NCI-H82 treated with DMSO at 0.1 percent for 48 hours (cell line): ENCODE measurements at regions not wholly inside any gene's neighbourhood (a gene's known extent, or its start where the extent isn't known, plus 50 kb on each side); places are given as distances from the start of the nearest gene placed in this dataset.

Experiments
- DNase-seq: peaks from one replicate; lab custom pipeline; 2025; ENCODE audit not compliant: unreplicated experiment; lab: John Stamatoyannopoulos, UW

DNA sequence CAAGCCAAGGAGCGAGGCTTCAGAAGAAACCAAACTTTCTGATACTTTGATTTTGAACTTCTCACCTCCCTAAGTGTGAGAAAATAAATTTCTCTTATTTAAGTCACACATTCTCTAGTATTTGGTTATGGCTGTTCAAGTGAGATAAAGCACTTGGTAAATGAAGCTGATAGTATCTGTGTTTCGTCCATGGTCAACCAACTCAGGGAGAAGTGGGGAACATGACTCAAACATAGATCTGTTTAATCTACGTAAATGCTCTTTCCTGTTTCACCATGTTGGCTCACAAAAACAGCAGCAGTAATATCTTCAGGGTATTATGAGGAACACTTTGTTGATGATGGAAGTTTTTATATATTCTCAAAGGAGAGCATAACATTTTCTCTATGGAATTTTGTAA, 2167.2 kb upstream of the C9orf72 start:
- no peak for DNase-seq

DNA sequence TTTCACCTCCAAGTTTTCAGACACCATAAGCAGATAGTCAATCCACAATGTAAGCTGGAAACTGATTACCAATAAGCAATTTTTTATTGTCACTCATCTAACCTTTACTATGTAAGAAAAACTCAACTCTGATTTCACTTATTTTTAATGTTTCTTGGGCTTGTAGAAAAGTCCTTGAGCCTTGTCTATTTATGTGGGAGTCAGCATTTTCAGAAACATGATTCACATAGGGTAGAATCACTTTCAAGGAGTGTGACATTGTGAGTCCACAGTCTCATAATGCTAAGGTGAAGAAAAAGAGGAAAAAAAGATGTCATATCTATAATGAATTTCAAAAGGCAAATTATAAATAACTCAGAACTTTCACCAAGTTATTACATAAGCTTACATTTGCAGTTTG, 2167.9 kb upstream of the C9orf72 start:
- DNase-seq = no peak

DNA sequence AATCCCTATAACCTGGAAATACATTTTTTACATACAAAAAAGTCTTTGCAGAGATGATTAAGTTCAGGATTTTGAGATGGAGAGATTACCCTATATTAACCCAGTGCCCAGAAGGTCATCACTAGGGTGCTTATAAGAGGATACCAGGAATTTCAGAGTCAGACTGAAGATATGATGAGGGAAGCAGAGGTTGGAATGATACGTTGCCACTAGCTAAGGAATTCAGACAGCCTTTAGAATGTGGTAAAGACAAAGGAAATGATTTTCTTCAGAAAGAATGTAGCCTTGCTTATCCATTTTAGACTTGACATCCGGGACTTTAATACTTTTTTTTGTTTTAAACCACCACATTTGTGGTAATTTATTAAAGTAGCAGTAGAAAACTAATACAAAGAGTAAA, 2176.8 kb upstream of the C9orf72 start:
- no peak for DNase-seq

- DNase-seq = no peak
Observed at GRCh38 chr9:29751226-29751625, 2177.9 kb upstream of the C9orf72 start.

DNA sequence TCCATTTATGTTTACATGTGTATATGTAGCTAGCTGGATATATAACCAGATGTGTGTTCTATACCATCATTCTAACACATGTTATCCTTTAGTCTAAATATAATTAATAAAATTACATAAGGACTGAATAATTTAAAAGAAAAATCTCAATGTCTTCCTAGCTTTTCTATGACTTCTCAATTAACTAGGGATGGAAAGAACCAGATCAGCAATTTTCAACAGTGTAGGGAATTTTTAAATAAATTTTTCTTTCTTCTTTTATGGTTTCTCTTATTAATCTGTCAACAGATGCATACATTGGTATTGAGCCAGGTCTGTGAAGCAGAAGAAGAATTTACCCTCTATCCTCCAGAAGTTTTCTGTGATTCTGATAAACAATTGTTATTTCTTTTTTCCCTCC, 2180.4 kb upstream of the C9orf72 start:
- no peak for DNase-seq

DNA sequence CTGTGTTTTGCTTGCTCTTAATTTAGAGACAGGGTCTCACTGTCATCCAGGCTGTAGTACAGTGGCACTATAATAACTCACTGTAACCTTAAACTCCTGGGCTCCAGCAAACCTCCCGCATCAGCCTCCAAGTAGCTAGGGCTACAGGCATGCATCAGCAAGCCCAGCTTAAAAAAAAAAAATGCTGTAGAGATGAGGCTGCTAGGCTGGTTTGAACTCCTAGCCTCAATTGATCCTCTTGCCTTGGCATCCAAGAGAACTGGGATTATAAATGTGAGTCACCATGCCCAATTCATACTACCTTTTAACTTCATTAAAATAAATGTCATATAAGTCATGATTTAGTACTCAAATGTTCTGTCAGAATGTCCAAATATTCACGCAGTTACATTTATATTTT, 2195.7 kb upstream of the C9orf72 start:
- DNase-seq = no peak

- DNase-seq = no peak
Observed at GRCh38 chr9:29773676-29774075, 2200.4 kb upstream of the C9orf72 start.

GRCh38 chr9:29775491-29775890, 2202.2 kb upstream of the C9orf72 start:
- no peak for DNase-seq

DNA sequence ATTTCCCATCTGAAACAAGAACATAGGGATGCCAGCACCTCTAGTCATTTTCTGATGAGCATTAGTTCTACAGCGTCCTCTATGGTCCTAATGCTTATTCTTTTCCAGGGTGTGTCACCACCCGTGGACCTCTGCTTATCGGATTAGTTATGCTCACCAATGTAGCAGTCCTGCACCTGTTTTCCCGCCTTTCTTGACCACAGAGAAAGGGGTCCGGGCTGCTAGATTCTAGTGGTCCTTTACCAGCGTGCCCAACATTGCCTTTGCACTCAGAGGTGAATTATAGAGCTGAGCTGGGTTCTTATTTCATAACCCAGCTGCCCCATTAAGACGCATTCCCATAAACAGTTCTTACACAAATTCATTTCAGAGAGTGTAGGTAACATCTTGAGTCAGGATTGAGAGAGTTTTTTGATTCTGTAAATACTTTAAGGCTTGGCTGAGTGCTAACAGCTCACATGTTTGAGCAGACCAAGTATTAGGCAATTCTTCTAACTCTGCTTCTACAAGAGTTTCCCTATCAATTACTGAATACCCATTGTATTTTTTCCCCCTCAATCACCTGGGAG, 2205.1 kb upstream of the C9orf72 start:
- DNase-seq = no peak

GRCh38 chr9:29793970-29794369, 2220.7 kb upstream of the C9orf72 start:
- DNase-seq = no peak

- no peak for DNase-seq
Observed at GRCh38 chr9:29796291-29796952, 2223.1 kb upstream of the C9orf72 start.

- no peak for DNase-seq
Observed at GRCh38 chr9:29798599-29798998, 2225.3 kb upstream of the C9orf72 start.

DNA sequence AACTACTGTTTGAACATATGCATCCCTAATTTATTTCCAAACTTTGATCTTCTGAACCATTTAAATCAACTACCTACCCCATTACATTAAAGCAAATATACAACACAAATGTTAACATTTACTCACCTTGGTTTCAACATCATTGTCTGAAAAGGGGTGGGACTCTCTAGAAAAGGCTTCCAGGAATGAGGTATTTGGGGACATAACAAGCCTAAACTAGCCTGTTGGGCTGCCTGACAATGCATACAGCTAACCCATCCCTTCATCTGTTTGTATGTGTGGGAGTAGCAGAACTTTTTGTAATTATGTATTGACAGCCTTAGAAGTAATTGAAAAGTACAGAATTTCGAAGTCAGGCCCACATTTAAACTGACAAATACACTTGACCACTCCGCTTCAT, 2225.9 kb upstream of the C9orf72 start:
- no peak for DNase-seq

DNA sequence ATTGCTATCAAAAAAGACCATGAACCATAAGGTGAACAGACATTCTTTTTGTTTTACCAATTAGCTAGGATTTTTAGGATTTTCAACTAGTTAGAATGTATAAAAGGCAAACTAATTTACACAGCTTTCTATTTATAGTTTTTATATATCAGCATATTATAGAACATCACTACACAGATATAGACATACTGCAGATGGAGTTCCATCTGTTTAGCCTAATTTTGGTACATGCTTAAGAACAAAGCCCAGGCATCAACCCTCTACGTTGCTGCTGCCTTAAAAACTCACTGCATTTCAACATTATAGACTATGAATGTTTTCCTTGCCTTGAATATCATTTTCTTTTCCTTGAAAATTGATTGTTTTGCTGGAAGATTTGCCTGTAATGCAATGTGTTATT, 2227.5 kb upstream of the C9orf72 start:
- no peak for DNase-seq

GRCh38 chr9:29802454-29802853, 2229.2 kb upstream of the C9orf72 start:
- no peak for DNase-seq

GRCh38 chr9:29806937-29807618, 2233.8 kb upstream of the C9orf72 start:
- no peak for DNase-seq

DNA sequence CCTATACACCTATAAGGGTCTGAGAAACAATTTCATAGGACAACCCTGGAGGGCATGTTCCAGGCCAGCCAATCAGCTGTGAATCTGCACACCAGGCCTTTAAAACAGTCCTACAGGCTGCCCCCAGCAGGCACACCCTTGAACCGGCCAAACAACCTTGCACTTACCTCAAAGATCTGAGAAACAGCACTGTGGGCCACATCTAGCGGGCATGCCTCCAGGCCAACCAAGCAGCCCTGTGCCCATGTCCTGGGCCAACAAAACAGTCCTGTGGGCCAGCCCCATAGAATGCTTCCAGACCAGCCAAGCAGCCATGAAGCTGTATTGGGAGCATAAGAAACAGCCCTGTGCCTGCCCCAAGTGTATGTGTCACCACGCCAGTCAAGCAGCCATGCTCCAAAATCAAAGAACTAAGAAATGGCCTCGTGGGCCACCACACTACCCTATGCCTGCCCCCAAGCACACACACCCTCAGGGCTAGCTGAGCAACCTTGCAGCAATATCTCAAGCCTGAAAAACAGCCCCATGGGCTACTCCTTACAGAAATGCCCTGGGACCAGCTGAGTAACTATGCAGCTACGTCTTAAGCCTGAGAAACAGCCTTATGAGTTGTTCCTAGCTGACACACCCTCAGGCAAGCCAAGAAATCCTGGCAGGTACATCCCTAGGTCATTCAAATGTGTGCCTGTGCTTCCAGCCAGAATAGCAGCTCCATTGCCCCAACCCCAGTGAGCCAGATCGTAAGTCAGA, 2243.8 kb upstream of the C9orf72 start:
- no peak for DNase-seq

- no peak for DNase-seq
Observed at GRCh38 chr9:29822458-29822857, 2249.2 kb upstream of the C9orf72 start.

- no peak for DNase-seq
Observed at GRCh38 chr9:29826421-29826820, 2253.1 kb upstream of the C9orf72 start.

GRCh38 chr9:29830821-29831220, 2257.5 kb upstream of the C9orf72 start:
- DNase-seq = peak; percentile 5

- no peak for DNase-seq
Observed at GRCh38 chr9:29838491-29839020, 2265.3 kb upstream of the C9orf72 start.

DNA sequence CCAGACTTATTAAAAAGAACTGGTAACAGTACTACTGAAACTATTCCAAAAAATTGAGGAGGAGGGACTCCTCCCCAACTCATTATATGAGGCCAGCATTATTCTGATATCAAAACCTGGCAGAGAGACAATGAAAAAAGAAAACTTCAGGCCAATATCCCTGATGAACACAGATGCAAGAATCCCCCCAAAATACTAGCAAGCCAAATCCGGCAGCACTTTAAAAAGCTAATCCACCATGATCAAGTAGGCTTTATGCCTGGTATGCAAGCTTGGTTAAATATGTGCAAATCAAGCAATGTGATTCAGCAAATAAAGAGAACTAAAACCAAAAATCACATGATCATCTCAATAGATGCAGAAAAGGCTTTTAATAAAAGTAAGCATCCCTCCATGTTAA, 2271.0 kb upstream of the C9orf72 start:
- DNase-seq = no peak
